Fibroblast of peridontal ligament (primary cell): ENCODE measurements at regions not wholly inside any gene's neighbourhood (a gene's known extent, or its start where the extent isn't known, plus 50 kb on each side); places are given as distances from the start of the nearest gene placed in this dataset.

Experiments
- DNase-seq: peaks from one replicate; pipeline ENCODE4 v3.0.0-alpha.2; 2010; ENCODE audit errors: extremely low read depth

GRCh38 chr2:217120429-217120828, 260.6 kb upstream of the TNP1 start:
- DNase-seq: no peak

GRCh38 chr2:217118559-217119284, 258.9 kb upstream of the TNP1 start:
- DNase-seq: no peak

GRCh38 chr2:217117523-217117922, 257.7 kb upstream of the TNP1 start:
- DNase-seq: no peak

- no peak for DNase-seq
These were observed 256.7 kb upstream of the TNP1 start for GRCh38 chr2:217116610-217117009.

- DNase-seq: no peak
These were observed 254.3 kb upstream of the TNP1 start for GRCh38 chr2:217114117-217114516.

- DNase-seq: no peak
These were observed 253.6 kb upstream of the TNP1 start for GRCh38 chr2:217113491-217113890.

GRCh38 chr2:217110550-217110949, 250.7 kb upstream of the TNP1 start:
- DNase-seq: no peak

DNA sequence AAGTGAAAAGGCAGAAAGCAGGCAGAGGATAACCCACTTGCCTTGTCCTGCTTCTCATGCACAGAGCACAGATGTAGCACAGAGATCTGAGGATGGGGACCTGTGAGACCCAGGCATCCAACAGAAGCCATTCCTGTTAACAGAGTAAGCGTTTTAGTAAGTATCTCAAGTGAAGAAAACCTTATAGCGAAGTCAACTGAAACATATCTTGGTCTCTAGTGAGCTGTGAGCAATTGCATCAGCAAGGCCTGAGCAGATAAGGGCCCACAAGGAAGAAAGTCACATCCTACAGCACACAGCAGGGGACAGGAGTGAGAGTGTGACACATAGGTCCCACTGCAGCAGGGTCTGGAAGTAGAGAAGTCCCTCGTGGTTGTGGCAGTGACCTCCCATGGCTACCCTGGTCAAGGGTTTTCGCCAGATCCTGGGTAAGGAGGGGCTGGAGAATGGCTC, 248.7 kb upstream of the TNP1 start:
- DNase-seq: no peak

DNA sequence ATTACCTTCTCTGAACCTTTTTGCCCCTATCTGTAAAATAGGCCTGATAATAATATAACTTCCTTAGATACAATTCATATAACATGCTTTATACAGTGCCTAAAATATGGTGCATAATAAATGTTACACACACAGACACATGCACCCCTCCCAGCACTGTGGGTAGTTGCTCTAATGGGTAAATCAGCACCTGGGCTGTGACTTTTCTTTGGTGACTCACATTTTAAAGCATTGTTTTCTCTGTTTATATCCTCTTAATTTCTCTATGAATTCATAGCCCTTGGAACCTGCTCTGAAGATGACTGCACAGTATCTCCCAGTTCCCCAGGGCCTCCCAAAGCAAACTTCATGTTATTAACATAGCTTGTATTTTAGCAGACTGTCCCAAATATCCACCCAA, 248.2 kb upstream of the TNP1 start:
- DNase-seq: no peak

- no peak for DNase-seq
These were observed 247.6 kb upstream of the TNP1 start for GRCh38 chr2:217107480-217107879.

GRCh38 chr2:217106650-217107014, 246.8 kb upstream of the TNP1 start:
- peak; percentile 55 for DNase-seq

DNA sequence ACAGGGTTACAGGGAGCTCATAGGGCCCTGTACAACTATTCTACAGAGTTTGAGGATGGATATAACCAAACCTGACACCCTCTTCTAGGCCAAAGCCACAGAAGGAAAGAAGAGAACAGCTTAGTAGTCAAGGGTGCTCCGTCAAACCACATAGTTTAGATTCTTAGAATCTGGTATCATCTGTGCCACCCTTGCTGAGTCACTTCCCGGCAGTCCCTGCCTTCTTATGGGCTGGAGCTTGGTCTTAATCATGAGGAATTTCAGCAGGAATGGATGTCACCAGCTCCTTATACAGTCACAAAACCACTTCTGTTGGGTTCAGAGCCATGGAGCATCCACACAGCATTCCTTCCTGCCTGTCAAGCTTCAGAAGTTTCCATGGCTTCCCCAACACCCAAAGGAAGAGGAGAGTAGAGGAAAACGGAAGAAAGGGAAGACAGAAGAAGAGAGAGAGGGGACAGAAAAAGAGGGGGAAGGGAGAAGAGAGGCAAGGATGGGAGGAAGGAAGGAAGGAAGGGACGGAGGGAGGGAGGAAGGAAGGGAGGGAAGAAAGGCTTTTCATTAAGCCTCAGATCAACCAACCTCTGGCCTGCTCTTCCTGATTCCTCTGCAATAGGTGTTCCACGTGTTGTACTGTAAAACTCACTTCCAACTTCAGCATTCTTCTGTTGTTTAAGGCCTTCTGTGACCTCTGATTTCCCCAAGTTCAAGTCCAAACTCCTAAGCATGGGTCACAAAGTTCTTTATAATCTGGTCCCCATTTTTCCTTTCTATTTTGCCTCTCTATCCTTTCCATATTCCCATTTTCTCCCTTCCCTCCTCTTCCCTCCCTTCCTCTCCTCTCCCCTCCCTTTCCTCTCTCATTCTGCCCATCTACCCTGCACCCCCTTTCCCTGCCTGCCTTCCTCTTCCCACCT, 246.1 kb upstream of the TNP1 start:
- peak; percentile 97 for DNase-seq

- DNase-seq: peak; percentile 58
These were observed 244.1 kb upstream of the TNP1 start for GRCh38 chr2:217103752-217104545.

- no peak for DNase-seq
These were observed 243.1 kb upstream of the TNP1 start for GRCh38 chr2:217102956-217103355.

DNA sequence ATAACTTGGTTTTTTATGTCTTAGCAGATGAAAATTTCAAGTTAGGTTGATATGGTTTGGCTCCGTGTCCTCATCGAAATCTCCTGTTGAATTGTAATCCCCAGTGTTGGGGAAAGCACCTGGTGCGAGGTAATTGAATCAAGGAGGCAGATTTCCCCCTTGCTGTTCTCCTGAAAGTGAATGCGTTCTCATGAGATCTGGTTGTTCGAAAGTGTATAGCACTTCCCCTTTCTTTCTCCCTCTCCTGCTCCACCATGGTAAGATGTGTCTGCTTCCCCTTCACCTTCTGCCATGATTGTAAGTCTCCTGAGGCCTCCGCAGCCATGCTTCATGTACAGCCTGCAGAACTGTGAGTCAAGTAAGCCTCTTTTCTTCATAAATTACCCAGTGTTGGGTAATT, 242.1 kb upstream of the TNP1 start:
- DNase-seq: no peak

- peak; percentile 76 for DNase-seq
These were observed 239.7 kb upstream of the TNP1 start for GRCh38 chr2:217099561-217099960.

DNA sequence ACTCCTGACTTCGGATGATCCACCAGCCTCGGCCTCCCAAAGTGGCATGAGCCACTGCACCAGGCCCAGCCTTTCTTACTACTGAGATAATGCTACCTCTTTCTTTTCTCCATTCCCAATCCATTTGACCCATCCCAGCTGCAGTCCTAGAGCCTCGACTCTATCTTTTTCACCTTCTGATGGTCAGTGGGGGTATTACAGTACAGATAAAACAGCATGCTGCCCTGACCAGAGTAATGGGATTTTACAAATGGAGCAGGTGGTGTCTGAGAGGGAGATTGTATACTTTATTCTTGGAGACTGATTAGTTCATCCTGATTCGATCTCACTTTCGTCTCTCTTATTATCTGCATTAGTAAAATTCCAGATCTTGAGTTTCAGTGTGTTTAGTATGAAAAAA, 238.6 kb upstream of the TNP1 start:
- DNase-seq: no peak

- DNase-seq: no peak
These were observed 237.5 kb upstream of the TNP1 start for GRCh38 chr2:217097346-217097745.

DNA sequence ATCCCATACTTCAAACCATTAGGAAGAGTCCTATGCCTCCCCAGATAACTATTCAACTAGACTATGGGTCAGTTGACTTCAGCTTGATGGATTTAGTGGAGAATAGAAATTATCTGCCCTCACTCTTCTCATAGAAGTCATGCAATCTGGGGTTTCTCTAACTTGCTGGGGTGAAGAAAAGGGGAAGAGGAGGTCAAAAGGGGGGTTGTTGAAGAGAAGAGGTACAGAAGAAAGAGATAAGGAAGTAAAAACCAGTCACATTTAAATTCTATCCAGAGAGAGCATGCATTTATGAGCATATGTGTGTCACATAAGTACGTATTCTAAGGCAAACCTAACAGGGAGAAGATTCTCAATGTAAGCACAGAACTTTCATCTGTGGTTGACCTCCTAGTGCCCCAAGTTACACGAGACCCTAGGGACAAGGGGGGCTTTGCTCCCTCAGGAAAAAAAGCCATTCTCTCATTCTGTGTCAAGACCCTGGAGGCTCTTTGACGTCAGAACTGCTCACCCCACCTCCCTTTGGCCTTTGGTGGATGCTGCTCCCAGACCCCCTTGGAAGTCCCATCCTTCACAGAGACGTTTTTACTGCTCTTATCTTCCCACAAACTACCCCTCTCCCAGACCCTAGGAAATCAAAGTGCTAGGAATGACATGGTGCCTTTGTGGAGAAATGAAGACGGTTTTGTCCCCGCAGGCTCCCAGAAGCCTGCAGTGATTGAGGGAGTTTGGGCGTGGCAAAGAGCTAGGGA, 236.8 kb upstream of the TNP1 start:
- DNase-seq: no peak

GRCh38 chr2:217095511-217096205, 235.8 kb upstream of the TNP1 start:
- no peak for DNase-seq
